ENCODE measurements at regions not wholly inside any gene's neighbourhood (a gene's known extent, or its start where the extent isn't known, plus 50 kb on each side); places are given as distances from the start of the nearest gene placed in this dataset.

DNA sequence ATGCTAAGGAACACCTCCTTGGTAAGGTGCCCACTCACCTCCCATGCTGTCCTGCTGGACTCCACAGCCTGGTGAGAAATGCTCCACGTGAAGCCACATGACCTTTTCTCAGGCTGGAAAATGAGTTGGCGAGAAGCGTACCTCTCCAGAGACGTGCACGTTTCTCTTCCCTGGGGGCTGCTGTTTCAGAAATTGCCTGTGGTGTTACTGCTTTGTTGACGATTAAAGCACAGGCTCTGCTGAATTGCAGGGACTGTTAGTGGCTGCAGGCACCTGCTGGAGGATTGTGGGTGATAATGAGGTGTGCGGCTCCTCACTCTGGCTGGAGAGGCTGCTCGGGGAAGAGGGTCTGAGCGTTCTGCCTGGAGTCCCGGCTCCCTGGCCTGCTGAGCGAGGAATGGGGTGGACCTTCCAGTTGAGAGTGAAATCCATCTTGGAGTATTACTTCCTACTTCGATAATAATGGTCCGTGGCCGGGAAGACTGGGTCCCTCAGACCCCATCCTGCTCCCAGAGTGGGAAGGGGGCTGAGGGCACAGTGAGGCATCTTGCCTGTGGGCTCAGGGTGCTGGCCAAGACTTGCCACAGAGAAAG is 199.3 kb upstream of the HDAC4 start:
- TF ChIP-seq KLF10 (tag by site-specific recombination; IDR thresholded peaks at IDR 0.05) (no peak), KLF1 (tag by site-specific recombination; IDR thresholded peaks at IDR 0.05) (no peak), KLF9 (tag by site-specific recombination; IDR thresholded peaks at IDR 0.05; ENCODE audit: low read depth) (no peak), GFI1B (tag by site-specific recombination; IDR thresholded peaks at IDR 0.05) (no peak)
- TF ChIP-seq, protein P1, sequence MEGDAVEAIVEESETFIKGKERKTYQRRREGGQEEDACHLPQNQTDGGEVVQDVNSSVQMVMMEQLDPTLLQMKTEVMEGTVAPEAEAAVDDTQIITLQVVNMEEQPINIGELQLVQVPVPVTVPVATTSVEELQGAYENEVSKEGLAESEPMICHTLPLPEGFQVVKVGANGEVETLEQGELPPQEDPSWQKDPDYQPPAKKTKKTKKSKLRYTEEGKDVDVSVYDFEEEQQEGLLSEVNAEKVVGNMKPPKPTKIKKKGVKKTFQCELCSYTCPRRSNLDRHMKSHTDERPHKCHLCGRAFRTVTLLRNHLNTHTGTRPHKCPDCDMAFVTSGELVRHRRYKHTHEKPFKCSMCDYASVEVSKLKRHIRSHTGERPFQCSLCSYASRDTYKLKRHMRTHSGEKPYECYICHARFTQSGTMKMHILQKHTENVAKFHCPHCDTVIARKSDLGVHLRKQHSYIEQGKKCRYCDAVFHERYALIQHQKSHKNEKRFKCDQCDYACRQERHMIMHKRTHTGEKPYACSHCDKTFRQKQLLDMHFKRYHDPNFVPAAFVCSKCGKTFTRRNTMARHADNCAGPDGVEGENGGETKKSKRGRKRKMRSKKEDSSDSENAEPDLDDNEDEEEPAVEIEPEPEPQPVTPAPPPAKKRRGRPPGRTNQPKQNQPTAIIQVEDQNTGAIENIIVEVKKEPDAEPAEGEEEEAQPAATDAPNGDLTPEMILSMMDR (tag by site-specific recombination; IDR thresholded peaks at IDR 0.05): no peak

Data from HEK293 (cell line).